Astrocyte of the spinal cord (primary cell): ENCODE measurements at regions not wholly inside any gene's neighbourhood (a gene's known extent, or its start where the extent isn't known, plus 50 kb on each side); places are given as distances from the start of the nearest gene placed in this dataset.
"Not testable (repeated sequence)": the region's sequence is repeated elsewhere in the genome, so short reads cannot be mapped to it uniquely, and the experiment has no call there.

Source experiments
- DNase-seq: peaks from one replicate; pipeline ENCODE4 v3.0.0; 2011; ENCODE audit warnings: low read depth, low spot score
- H3K4me3 ChIP-seq: 2 replicates; pipeline ENCODE4 v1.5.1; 2011; ENCODE audit warnings: low read depth, mild to moderate bottlenecking, low read length, moderate library complexity
- in situ Hi-C: cut with HindIII; loops from 2 replicates; pipeline ENCODE4 v1.10.0; 2017; ENCODE audit warnings: low sequenced_read_pairs
- TF ChIP-seq, protein P1 (sequence below): IDR thresholded peaks from 2 replicates; pipeline ENCODE4 v1.5.1; 2012; ENCODE audit warnings: low read depth, mild to moderate bottlenecking, low read length, inconsistent platforms

DNA sequence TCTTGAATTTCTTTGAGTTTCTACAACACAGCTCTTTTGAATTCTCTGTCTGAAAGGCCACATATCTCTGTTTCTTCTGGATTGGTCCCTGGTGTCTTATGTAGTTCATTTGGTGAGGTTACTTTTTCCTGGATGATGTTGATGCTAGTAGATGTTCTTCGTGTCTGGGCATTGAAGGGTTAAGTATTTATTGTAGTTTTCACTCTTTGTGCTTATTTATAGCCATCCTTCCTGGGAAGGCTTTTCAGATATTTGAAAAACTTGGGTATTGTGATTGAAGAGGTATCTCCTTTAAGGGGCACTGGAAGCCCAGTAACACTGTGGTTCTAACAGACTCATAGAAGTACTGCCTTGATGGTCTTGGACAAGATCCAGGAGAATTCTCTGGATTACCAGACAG is 338.5 kb upstream of the SPRY2 start:
- no peak overlapping the region for H3K4me3 ChIP-seq
- in situ Hi-C loops: no loop called here
- TF ChIP-seq, protein P1, sequence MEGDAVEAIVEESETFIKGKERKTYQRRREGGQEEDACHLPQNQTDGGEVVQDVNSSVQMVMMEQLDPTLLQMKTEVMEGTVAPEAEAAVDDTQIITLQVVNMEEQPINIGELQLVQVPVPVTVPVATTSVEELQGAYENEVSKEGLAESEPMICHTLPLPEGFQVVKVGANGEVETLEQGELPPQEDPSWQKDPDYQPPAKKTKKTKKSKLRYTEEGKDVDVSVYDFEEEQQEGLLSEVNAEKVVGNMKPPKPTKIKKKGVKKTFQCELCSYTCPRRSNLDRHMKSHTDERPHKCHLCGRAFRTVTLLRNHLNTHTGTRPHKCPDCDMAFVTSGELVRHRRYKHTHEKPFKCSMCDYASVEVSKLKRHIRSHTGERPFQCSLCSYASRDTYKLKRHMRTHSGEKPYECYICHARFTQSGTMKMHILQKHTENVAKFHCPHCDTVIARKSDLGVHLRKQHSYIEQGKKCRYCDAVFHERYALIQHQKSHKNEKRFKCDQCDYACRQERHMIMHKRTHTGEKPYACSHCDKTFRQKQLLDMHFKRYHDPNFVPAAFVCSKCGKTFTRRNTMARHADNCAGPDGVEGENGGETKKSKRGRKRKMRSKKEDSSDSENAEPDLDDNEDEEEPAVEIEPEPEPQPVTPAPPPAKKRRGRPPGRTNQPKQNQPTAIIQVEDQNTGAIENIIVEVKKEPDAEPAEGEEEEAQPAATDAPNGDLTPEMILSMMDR: no peak
- no peak for DNase-seq

DNA sequence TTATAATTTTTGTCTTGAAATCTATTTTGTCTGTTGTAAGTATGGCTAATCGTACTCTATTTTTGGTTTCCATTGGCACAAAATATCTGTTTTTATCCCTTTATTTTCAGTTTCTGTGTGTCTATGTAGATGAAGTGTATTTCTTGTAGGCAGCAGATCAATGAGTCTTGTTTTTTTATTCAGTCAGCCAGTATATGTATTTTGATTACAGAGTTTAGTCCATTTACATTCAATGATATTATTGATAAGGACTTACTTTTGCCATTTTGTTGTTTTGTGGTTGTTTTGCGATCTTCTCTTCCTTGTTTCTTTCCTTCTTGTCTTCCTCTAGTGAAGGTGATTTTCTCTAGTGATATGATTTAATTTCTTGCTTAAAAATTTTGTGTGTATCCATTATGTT is 336.3 kb upstream of the SPRY2 start:
- DNase-seq: no peak
- in situ Hi-C loops: no loop called here
- no peak overlapping the region for H3K4me3 ChIP-seq
- TF ChIP-seq, protein P1: no peak

DNA sequence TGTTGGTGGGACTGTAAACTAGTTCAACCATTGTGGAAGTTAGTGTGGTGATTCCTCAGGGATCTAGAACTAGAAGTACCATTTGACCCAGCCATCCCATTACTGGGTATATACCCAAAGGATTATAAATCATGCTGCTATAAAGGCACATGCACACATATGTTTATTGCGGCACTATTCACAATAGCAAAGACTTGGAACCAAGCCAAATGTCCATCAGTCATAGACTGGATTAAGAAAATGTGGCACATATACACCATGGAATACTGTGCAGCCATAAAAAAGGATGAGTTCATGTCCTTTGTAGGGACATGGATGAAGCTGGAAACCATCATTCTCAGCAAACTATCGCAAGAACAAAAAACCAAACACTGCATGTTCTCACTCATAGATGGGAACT is 334.5 kb upstream of the SPRY2 start:
- DNase-seq, in situ Hi-C loops, H3K4me3 ChIP-seq: not testable (repeated sequence)

DNA sequence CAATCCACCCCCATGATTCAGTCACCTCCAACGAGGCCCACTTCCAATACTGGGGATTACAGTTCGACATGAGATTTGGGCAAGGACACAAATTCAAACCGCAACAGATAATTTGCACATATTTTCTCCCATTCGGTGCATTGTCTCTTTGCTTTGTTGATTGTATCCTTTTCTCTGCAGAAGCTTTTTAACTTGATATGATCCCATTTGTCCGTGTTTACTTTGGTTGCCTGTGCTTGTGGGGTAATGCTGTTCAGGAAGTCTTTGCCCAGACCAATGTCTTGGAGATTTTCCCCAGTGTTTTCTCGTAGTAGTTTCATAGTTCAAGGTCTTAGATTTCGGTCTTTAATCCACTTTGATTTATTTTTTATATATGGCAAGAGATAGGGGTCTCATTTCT is 330.8 kb upstream of the SPRY2 start:
- in situ Hi-C loops: no loop called here
- no peak overlapping the region for H3K4me3 ChIP-seq
- no peak for DNase-seq
- TF ChIP-seq, protein P1: no peak

DNA sequence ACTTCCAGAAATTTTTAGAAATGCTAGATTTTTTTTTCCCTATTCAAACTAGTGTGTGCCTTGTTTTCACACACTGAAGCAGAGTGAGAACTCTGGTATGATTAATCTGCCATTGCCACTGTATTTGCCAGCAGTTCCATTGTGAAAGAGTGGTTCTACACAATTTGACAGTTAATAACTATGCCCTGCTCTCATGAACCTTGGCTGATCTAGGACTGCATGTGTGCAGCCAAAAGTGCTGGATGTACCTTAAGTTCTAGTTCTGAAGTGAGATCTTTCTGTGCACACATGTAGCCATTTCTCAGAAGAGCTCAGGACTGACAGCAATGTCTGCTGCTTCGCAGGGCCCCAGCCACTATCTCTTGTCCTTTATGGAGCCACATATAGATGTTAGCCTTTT is 328.2 kb upstream of the SPRY2 start:
- no peak overlapping the region for H3K4me3 ChIP-seq
- in situ Hi-C loops: no loop called here
- no peak for DNase-seq
- TF ChIP-seq, protein P1: no peak

DNA sequence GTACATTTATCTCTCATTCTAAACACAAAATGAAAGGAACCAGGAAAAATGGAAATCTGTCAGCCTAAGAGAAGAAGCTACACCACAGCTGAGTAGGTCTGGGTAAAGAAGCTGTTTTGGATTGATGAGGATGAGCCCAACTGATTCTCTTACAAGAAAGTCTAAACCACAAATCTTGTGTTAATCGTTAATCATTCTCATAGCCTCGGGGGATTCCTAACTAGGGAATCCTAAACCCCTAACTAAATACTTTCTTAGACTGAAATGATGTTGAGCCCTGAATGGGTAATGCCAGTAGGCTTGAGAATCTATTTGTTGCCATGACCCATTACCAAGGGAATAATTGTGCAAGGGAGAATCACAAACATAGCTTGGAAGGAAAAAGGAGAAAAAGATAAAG is 327.5 kb upstream of the SPRY2 start:
- H3K4me3 ChIP-seq: no peak overlapping the region
- TF ChIP-seq, protein P1: no peak
- DNase-seq: no peak
- in situ Hi-C loops: no loop called here

DNA sequence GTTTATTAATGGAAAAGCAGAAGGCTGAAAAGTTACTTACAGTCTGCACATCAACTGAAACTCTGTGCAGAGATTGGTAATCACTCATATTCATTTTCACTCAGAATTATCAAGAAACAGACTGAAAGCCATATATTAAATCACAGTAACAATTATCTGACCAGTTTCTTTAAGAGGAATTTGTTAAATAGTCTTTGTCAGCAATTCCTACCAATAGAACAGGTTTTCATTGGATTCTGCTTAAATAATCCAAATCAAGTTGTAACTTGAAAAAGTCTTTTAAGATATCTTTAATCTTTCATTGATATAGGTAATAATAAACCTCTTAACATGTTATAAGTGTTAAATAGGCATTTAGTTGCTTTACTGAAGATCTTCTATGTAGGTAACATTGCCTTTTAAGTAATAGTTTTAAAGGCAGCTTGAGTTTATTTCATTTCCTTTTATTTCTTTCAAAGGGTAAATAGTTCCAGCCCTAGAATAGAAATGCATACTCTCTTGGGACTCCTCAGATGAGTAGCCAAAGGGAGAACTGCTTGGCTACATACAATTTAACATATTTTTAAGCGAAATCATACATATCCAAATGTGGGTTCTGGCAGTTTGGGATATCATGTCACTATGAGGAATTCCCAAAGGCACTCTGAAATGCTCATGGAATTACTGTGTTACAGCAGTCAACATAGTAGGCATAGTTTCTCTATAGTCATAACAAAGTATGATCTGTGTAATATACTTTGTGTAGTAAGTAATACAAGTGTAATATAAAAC is 326.0 kb upstream of the SPRY2 start:
- no peak for DNase-seq
- TF ChIP-seq, protein P1: no peak
- H3K4me3 ChIP-seq: no peak overlapping the region
- in situ Hi-C loops: no loop called here
